K562 (cell line): ENCODE measurements at regions not wholly inside any gene's neighbourhood (a gene's known extent, or its start where the extent isn't known, plus 50 kb on each side); places are given as distances from the start of the nearest gene placed in this dataset.
A peak's percentile ranks its signal among the peaks of the same experiment; 100 is the strongest.

Source experiments
- ATAC-seq: fragments of 200-7000 bp; cut with Tn5 transposase; 3 replicates; pipeline ENCODE4 v1.9.1; 2020; ENCODE audit warnings: moderate library complexity
- BruUV-seq: library from RNA; stranded (reverse); fragments of 400-500 nt; replicated peaks from 2 replicates; lab custom pipeline; 2021; lab: Mats Ljungman, UMichigan
- CTCF ChIA-PET: fragments of 300-600 bp; formaldehyde crosslinking; extraction: SDS; loops from one replicate; lab custom pipeline; 2021; ENCODE audit warnings: low intra/inter-chr PET ratio; lab: Yijun Ruan, JAX
- POLR2A ChIA-PET: fragments of 300-600, 350-650 bp; sonication (Branson Sonifier 250); formaldehyde crosslinking; extraction: SDS; loops from one replicate; lab custom pipeline; 2021; ENCODE audit warnings: antibody characterized with exemption, inconsistent platforms; lab: Yijun Ruan, JAX
- DNase-seq, 4 experiments: peaks; one replicate each; pipeline versions ENCODE4 v3.0.0 to v3.0.0-alpha.2; 2011 to 2018; ENCODE audit warnings: low spot score in 3 of 4, mixed read lengths in 3 of 4; ENCODE audit errors: extremely low read depth in 1 of 4
- FAIRE-seq: peaks from 2 replicates; lab custom pipeline; 2011; peaks lifted over from hg19 to GRCh38; lab: Jason Lieb, UNC
- H2AFZ ChIP-seq: 2 replicates; pipeline ENCODE4 v1.6.0; 2011; ENCODE audit warnings: low read depth, low read length, control low read depth, inconsistent platforms
- H3K27ac ChIP-seq: fragments of 200-600 bp; 3 replicates; pipeline ENCODE4 v1.8.0; 2011; ENCODE audit warnings: low read depth, mild to moderate bottlenecking, control low read depth, inconsistent platforms, low read length, moderate library complexity, mixed read lengths; ENCODE audit errors: extremely low read depth
- H3K27me3 ChIP-seq, 2 experiments: fragments of 300-600 bp in 1 of 2; 2 replicates in 1 of 2; 3 replicates in 1 of 2; pipeline versions ENCODE4 v1.6.0 to v1.8.0; 2011; ENCODE audit warnings: inconsistent platforms in 2 of 2, low read length in 2 of 2, mild to moderate bottlenecking in 1 of 2, mixed read lengths in 1 of 2, moderate library complexity in 1 of 2; ENCODE audit not compliant: control insufficient read depth in 2 of 2, insufficient read depth in 2 of 2
- H3K36me3 ChIP-seq: fragments of 300-600 bp; 3 replicates; pipeline ENCODE4 v1.8.0; 2011; ENCODE audit warnings: mild to moderate bottlenecking, low read length, inconsistent platforms; ENCODE audit not compliant: control insufficient read depth, insufficient read depth
- H3K4me1 ChIP-seq, 2 experiments: fragments of 200-600 bp in 1 of 2; replicated peaks in 1 of 2; 2 replicates in 1 of 2; 3 replicates in 1 of 2; pipeline versions ENCODE4 v1.5.1 to v1.8.0; 2011; ENCODE audit warnings: inconsistent platforms in 2 of 2, low read length in 2 of 2, mild to moderate bottlenecking in 1 of 2, mixed read lengths in 1 of 2, moderate library complexity in 1 of 2; ENCODE audit not compliant: control insufficient read depth in 2 of 2, insufficient read depth in 2 of 2
- H3K4me2 ChIP-seq: 2 replicates; pipeline ENCODE4 v1.6.1; 2011; ENCODE audit warnings: low read length, control low read depth, inconsistent platforms, mixed read lengths; ENCODE audit not compliant: insufficient read depth
- H3K4me3 ChIP-seq: fragments of 200-600 bp; sonication (generic), shearing (Covaris generic); 2 replicates; pipeline ENCODE4 v1.5.1; 2016; ENCODE audit warnings: control low read depth, inconsistent platforms
- H3K79me2 ChIP-seq: fragments of 200-600 bp; 3 replicates; pipeline ENCODE4 v1.8.0; 2011; ENCODE audit warnings: low read length, inconsistent platforms; ENCODE audit not compliant: control insufficient read depth, insufficient read depth
- H3K9ac ChIP-seq, 2 experiments: 2 replicates each; pipeline versions ENCODE4 v1.6.0 to v1.6.1; 2011; ENCODE audit warnings: low read depth in 2 of 2, low read length in 2 of 2, control low read depth in 1 of 2, inconsistent platforms in 1 of 2, mild to moderate bottlenecking in 1 of 2, mixed read lengths in 1 of 2; ENCODE audit not compliant: insufficient read depth in 1 of 2
- H3K9me1 ChIP-seq: one replicate; pipeline ENCODE4 v1.6.0; 2011; ENCODE audit warnings: inconsistent platforms, mild to moderate bottlenecking, low read length, moderate library complexity; ENCODE audit not compliant: control insufficient read depth, insufficient read depth
- H3K9me3 ChIP-seq: replicated peaks from 2 replicates; pipeline ENCODE4 v1.5.1; 2011; ENCODE audit warnings: low read depth, low read length, inconsistent platforms; ENCODE audit not compliant: control insufficient read depth, insufficient read depth
- H4K20me1 ChIP-seq: replicated peaks from 2 replicates; pipeline ENCODE4 v1.6.1; 2011; ENCODE audit warnings: low read length, inconsistent platforms, mixed read lengths; ENCODE audit not compliant: control insufficient read depth, insufficient read depth
- ARID2 ChIP-seq: fragments of 450-650 bp; IDR thresholded peaks from 2 replicates; pipeline ENCODE4 v1.6.1; 2017; ENCODE audit warnings: antibody characterized with exemption, mild to moderate bottlenecking
- HLTF ChIP-seq: fragments of 450-650 bp; IDR thresholded peaks from 2 replicates; pipeline ENCODE4 v1.6.1; 2016
- JUND ChIP-seq, 2 experiments: IDR thresholded peaks; 2 replicates in 1 of 2; 3 replicates in 1 of 2; pipeline ENCODE4 v1.6.1; 2011; ENCODE audit warnings: borderline replicate concordance in 2 of 2, low read depth in 2 of 2, low read length in 2 of 2, improper control_type of control experiment in 1 of 2, missing biosample characterization in 1 of 2, missing genetic modification characterization in 1 of 2, missing genetic modification reagents in 1 of 2
- LARP7 ChIP-seq: fragments of 450-650 bp; IDR thresholded peaks from 2 replicates; pipeline ENCODE4 v1.6.1; 2016
- NFIC ChIP-seq: fragments of 450-650 bp; IDR thresholded peaks from 2 replicates; pipeline ENCODE4 v1.6.1; 2017; ENCODE audit warnings: mild to moderate bottlenecking, inconsistent platforms
- NFIX ChIP-seq: fragments of 250-450 bp; sonication (Bioruptor Pico); IDR thresholded peaks from 2 replicates; pipeline ENCODE4 v1.4.0; 2020; ENCODE audit warnings: low read depth, mild to moderate bottlenecking, moderate library complexity
- NFYB ChIP-seq: IDR thresholded peaks from 2 replicates; pipeline ENCODE4 v1.6.1; 2011; ENCODE audit warnings: mild to moderate bottlenecking, moderate library complexity; ENCODE audit not compliant: insufficient read length; ENCODE audit errors: extremely low read depth
- ZNF398 ChIP-seq: fragments of 250-450 bp; sonication (Bioruptor Pico); IDR thresholded peaks from 2 replicates; pipeline ENCODE4 v1.8.0; 2021; ENCODE audit warnings: moderate library complexity, mild to moderate bottlenecking, inconsistent platforms
- WGBS: fragments of 100-300 bp; shearing (Covaris generic); methylation state at CpG from one replicate; pipeline ENCODE4 v1.1.6; 2016; ENCODE audit warnings: low coverage, mixed read lengths; ENCODE audit not compliant: insufficient coverage; ENCODE audit errors: missing lambda C conversion rate; 5-methylcytosine and 5-hydroxymethylcytosine counted together
- in situ Hi-C: fragments of 300-500 bp; cut with MboI; formaldehyde crosslinking; loops from 4 replicates; pipeline ENCODE4 v1.15.0; 2018; ENCODE audit warnings: inconsistent platforms, mixed read lengths
- intact Hi-C: fragments of 100-400 bp; cut with micrococcal nuclease; formaldehyde crosslinking; loops from 2 replicates; pipeline ENCODE4 v1.14.2; 2022

- TF ChIP-seq ZNF398 (CRISPR knock-in tag) (no peak), ARID2 (no peak), LARP7 (no peak)
- TF ChIP-seq, all 486 proteins: peak for 0
Observed at GRCh38 chr15:95146481-95146880, 915.1 kb downstream of the MCTP2 start (continued).

GRCh38 chr15:95148183-95148582 is 916.8 kb downstream of the MCTP2 start:
- Histone ChIP-seq H3K4me2 (no peak overlapping the region), H3K27me3 (no peaks in the 10 kb centered on the region), H3K27ac (no peak overlapping the region), H3K9ac (no peak overlapping the region), H2AFZ (no peak overlapping the region), H3K9me1 (no peaks in the 10 kb centered on the region), H3K9me3 (peaks cover 3% of the 10 kb centered on the region; the same call in 1 of the 2 replicates), H3K4me3 (no peak overlapping the region), H3K36me3 (no peaks in the 10 kb centered on the region), H4K20me1 (no peaks in the 10 kb centered on the region), H3K4me1 (no peaks in the 10 kb centered on the region), H3K79me2 (no peaks in the 10 kb centered on the region)
- POLR2A ChIA-PET, result no interaction called here
- in situ Hi-C loops, result no loop called here
- intact Hi-C loops, result no loop called here
- TF ChIP-seq HLTF (no peak), NFYB (peak; percentile 73), NFIC (peak; percentile 96), NFIX (peak; percentile 82), JUND (IDR thresholded peaks at IDR 0.05; ENCODE audit: borderline replicate concordance, low read depth, low read length) (no peak), JUND (tag; IDR thresholded peaks at IDR 0.05; ENCODE audit: borderline replicate concordance, low read depth, low read length) (no peak)
- BruUV-seq, result no TSS peak
- no peak for DNase-seq
- CTCF ChIA-PET, result no interaction called here
- no peak for ATAC-seq
- 55% methylated on average over 2 of the region's 2 CpGs for WGBS
- no peak for FAIRE-seq
